ENCODE measurements at regions not wholly inside any gene's neighbourhood (a gene's known extent, or its start where the extent isn't known, plus 50 kb on each side); places are given as distances from the start of the nearest gene placed in this dataset.

DNA sequence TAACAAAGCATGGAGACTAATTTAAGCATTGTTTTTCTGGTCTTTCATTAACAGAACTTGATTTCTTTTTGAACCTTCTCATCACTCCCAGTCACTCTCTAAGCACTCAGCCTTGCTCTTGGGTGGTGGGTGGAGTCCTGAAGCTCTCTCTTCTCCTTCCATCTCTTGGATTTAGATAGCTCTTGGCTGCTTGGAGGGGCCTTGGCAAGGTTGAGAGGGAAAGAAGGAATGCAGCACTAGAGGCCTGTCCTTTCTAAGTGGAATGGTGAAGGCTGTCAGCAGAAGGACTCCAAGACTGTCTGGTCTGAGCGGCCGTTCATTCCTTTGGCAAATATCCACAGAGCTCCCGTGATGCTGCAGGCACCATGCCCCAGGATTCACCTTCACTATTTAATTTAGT is 168.6 kb upstream of the E2F8 start:
- DNase-seq (ENCODE audit: low spot score) (no peak), ATAC-seq (ENCODE audit: low read depth) (no peak)
- TF ChIP-seq, protein P1, sequence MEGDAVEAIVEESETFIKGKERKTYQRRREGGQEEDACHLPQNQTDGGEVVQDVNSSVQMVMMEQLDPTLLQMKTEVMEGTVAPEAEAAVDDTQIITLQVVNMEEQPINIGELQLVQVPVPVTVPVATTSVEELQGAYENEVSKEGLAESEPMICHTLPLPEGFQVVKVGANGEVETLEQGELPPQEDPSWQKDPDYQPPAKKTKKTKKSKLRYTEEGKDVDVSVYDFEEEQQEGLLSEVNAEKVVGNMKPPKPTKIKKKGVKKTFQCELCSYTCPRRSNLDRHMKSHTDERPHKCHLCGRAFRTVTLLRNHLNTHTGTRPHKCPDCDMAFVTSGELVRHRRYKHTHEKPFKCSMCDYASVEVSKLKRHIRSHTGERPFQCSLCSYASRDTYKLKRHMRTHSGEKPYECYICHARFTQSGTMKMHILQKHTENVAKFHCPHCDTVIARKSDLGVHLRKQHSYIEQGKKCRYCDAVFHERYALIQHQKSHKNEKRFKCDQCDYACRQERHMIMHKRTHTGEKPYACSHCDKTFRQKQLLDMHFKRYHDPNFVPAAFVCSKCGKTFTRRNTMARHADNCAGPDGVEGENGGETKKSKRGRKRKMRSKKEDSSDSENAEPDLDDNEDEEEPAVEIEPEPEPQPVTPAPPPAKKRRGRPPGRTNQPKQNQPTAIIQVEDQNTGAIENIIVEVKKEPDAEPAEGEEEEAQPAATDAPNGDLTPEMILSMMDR (IDR thresholded peaks at IDR 0.05; ENCODE audit: poor library complexity, severe bottlenecking): no peak
- Histone ChIP-seq H3K27ac (ENCODE audit: poor library complexity, severe bottlenecking) (no peak overlapping the region), H3K4me3 (ENCODE audit: severe bottlenecking) (no peak overlapping the region), H3K36me3 (ENCODE audit: low read depth) (no peaks in the 10 kb centered on the region), H3K4me1 (ENCODE audit: insufficient read depth, poor library complexity, severe bottlenecking) (no peaks in the 10 kb centered on the region), H3K27me3 (ENCODE audit: insufficient read depth, poor library complexity, severe bottlenecking) (no peaks in the 10 kb centered on the region), H3K9me3 (ENCODE audit: severe bottlenecking) (no peaks in the 10 kb centered on the region)

DNA sequence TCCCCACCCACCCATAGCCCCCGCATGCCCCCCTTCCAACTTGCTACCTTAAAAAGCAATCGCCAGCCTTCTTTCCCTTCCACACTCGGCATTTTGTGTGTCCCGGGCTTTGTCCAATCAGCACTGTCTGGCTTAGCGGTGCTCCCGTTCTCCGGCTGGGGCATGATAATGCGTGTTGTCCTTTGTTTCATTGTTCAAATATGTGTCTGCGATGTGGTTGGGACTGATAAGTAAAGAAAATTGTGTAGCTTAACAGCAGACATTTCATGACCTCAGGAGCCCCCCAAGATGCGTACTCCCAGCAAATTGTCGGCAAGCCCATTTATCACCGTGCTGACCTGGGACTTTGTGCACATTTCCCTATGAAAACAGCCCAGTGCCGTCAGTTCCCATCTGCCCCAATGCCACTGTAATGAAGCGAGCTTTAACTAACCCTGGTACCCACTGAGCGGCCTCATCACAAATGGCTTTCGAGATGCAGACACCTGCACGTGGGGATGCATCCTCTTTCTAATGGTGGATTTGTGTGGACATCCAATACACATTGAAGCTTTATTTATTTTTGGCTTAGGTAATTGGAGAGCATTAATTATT is 167.0 kb upstream of the E2F8 start:
- DNase-seq (ENCODE audit: low spot score) (no peak), ATAC-seq (ENCODE audit: low read depth) (no peak)
- Histone ChIP-seq H3K36me3 (ENCODE audit: low read depth) (no peaks in the 10 kb centered on the region), H3K9me3 (ENCODE audit: severe bottlenecking) (no peaks in the 10 kb centered on the region), H3K4me3 (ENCODE audit: severe bottlenecking) (no peak overlapping the region), H3K27me3 (ENCODE audit: insufficient read depth, poor library complexity, severe bottlenecking) (no peaks in the 10 kb centered on the region), H3K27ac (ENCODE audit: poor library complexity, severe bottlenecking) (no peak overlapping the region), H3K4me1 (ENCODE audit: insufficient read depth, poor library complexity, severe bottlenecking) (no peaks in the 10 kb centered on the region)
- TF ChIP-seq, protein P1 (IDR thresholded peaks at IDR 0.05; ENCODE audit: poor library complexity, severe bottlenecking): no peak

DNA sequence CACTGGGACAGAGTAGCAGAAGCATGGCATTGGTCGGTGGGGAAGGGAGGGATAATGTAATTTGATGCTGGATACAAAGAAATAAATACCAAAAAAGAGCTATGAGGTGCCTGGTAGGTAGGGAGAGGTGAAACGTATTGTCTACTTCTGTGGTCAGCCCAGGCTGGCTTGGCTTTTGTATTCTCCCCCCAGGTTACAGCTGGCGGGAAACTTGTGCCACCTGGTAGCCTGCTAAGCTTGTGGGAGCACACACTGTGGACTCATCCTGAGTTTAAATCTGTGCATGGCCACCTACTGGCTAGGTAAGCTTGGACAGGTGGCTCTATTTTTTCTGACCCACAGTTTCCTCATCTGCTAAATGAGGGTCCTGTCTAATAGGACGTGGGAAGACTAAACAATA is 165.2 kb upstream of the E2F8 start:
- H3K27ac ChIP-seq (ENCODE audit: poor library complexity, severe bottlenecking): no peak overlapping the region
- H3K27me3 ChIP-seq (ENCODE audit: insufficient read depth, poor library complexity, severe bottlenecking): no peaks in the 10 kb centered on the region
- H3K9me3 ChIP-seq (ENCODE audit: severe bottlenecking): no peaks in the 10 kb centered on the region
- no peak overlapping the region for H3K4me3 ChIP-seq (ENCODE audit: severe bottlenecking)
- H3K4me1 ChIP-seq (ENCODE audit: insufficient read depth, poor library complexity, severe bottlenecking): no peaks in the 10 kb centered on the region
- ATAC-seq (ENCODE audit: low read depth): no peak
- DNase-seq (ENCODE audit: low spot score): no peak
- TF ChIP-seq, protein P1 (IDR thresholded peaks at IDR 0.05; ENCODE audit: poor library complexity, severe bottlenecking): no peak
- no peaks in the 10 kb centered on the region for H3K36me3 ChIP-seq (ENCODE audit: low read depth)

DNA sequence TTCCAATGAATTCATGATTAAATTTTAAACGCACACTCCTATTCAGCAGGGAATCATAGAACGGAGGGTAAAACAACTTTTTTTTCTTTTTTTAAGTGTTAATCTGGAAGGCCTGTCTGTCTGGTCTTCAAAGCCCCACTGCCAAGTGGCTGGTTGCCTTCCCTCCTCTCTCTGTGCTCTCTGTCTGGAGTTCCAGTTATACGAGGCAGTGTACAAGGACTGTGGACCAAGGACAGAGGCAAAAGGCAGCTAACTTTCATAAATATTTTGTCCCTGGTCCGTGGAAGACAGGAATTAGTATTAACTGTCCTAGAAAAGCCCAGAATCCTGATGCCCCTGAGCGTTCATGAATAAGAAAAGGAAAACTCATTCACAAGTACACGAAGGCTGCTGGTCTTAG is 164.0 kb upstream of the E2F8 start:
- H3K27ac ChIP-seq (ENCODE audit: poor library complexity, severe bottlenecking): no peak overlapping the region
- no peak overlapping the region for H3K4me3 ChIP-seq (ENCODE audit: severe bottlenecking)
- ATAC-seq (ENCODE audit: low read depth): no peak
- DNase-seq (ENCODE audit: low spot score): no peak
- TF ChIP-seq, protein P1 (IDR thresholded peaks at IDR 0.05; ENCODE audit: poor library complexity, severe bottlenecking): no peak
- H3K27me3 ChIP-seq (ENCODE audit: insufficient read depth, poor library complexity, severe bottlenecking): no peaks in the 10 kb centered on the region
- H3K9me3 ChIP-seq (ENCODE audit: severe bottlenecking): no peaks in the 10 kb centered on the region
- H3K36me3 ChIP-seq (ENCODE audit: low read depth): no peaks in the 10 kb centered on the region
- no peaks in the 10 kb centered on the region for H3K4me1 ChIP-seq (ENCODE audit: insufficient read depth, poor library complexity, severe bottlenecking)

DNA sequence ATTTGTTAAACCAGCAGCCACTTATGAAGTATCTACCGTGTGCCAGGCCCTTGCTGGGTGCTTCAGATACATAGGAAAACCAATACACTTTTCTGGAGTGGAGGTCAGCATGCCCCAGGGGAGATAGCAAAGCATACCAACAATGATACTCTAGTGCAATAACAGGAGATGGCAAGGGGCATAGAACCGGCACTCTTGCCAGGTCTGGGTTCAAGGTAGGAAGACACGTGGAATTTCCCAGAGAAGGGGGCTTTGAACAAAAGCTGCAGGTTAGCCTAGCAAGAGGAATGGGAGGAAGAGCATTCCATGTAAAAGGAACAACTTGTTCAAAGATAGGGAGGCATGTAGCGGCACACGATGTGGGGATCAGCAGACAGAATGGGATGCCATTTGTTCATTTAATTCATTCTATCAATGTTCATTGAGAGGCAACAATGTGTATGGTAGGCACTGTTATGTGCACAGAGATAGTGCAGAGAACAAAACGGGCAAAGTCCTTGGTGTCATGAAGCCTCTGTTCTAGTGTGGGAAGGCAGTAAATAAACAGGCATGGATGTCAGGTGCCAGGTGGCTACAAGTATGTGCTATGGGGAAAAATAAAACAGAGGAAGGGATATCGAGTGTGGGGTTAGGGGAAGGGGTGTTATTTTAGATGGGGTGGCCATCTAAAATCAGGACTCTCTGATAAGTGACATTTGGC is 162.6 kb upstream of the E2F8 start:
- no peak overlapping the region for H3K27ac ChIP-seq (ENCODE audit: poor library complexity, severe bottlenecking)
- no peak for ATAC-seq (ENCODE audit: low read depth)
- H3K9me3 ChIP-seq (ENCODE audit: severe bottlenecking): no peaks in the 10 kb centered on the region
- no peaks in the 10 kb centered on the region for H3K27me3 ChIP-seq (ENCODE audit: insufficient read depth, poor library complexity, severe bottlenecking)
- no peak for DNase-seq (ENCODE audit: low spot score)
- no peaks in the 10 kb centered on the region for H3K36me3 ChIP-seq (ENCODE audit: low read depth)
- TF ChIP-seq, protein P1 (IDR thresholded peaks at IDR 0.05; ENCODE audit: poor library complexity, severe bottlenecking): no peak
- H3K4me1 ChIP-seq (ENCODE audit: insufficient read depth, poor library complexity, severe bottlenecking): peaks cover 8% of the 10 kb centered on the region
- H3K4me3 ChIP-seq (ENCODE audit: severe bottlenecking): no peak overlapping the region

All from RWPE2 (cell line).